SK-N-SH (cell line): ENCODE measurements at regions not wholly inside any gene's neighbourhood (a gene's known extent, or its start where the extent isn't known, plus 50 kb on each side); places are given as distances from the start of the nearest gene placed in this dataset.

Experiments
- CTCF ChIA-PET: fragments of 300-600, 350-600 bp; formaldehyde crosslinking; extraction: SDS; loops from one replicate; lab custom pipeline; 2021; lab: Yijun Ruan, JAX
- POLR2A ChIA-PET: fragments of 350-600 bp; sonication (Branson Sonifier 250); formaldehyde crosslinking; extraction: SDS; loops from one replicate; lab custom pipeline; 2020; ENCODE audit warnings: antibody characterized with exemption, inconsistent platforms; lab: Yijun Ruan, JAX
- DNase-seq: peaks from one replicate; pipeline ENCODE4 v3.0.0; 2012
- H2AFZ ChIP-seq: fragments of 200-600 bp; sonication (generic); 2 replicates; pipeline ENCODE4 v1.8.1; 2016; ENCODE audit warnings: antibody characterized with exemption, mild to moderate bottlenecking, low read depth
- H3F3A ChIP-seq: fragments of 200-600 bp; sonication (generic); replicated peaks from 2 replicates; pipeline ENCODE3; 2016; ENCODE audit warnings: antibody characterized with exemption, mild to moderate bottlenecking; ENCODE audit not compliant: insufficient read depth
- H3K27ac ChIP-seq, 2 experiments: fragments of 200-500 bp in 1 of 2; fragments of 200-600 bp in 1 of 2; sonication (Bioruptor generic) in 1 of 2; sonication (generic), shearing (Covaris generic) in 1 of 2; 2 replicates each; pipeline versions ENCODE4 v1.5.1 to v1.6.1; 2014 to 2016; ENCODE audit warnings: low read depth in 2 of 2, inconsistent platforms in 1 of 2, low read length in 1 of 2, mild to moderate bottlenecking in 1 of 2, mixed read lengths in 1 of 2
- H3K27me3 ChIP-seq: fragments of 200-600 bp; sonication (generic), shearing (Covaris generic); 2 replicates; pipeline ENCODE4 v1.6.1; 2016; ENCODE audit warnings: mixed run types; ENCODE audit not compliant: insufficient read depth
- H3K36me3 ChIP-seq, 2 experiments: fragments of 200-500 bp in 1 of 2; fragments of 200-600 bp in 1 of 2; sonication (Bioruptor generic) in 1 of 2; sonication (generic) in 1 of 2; replicated peaks in 1 of 2; 2 replicates each; pipeline versions ENCODE3 to v1.5.1; 2014 to 2016; ENCODE audit warnings: low read length in 1 of 2, mild to moderate bottlenecking in 1 of 2; ENCODE audit not compliant: insufficient read depth in 2 of 2, control insufficient read depth in 1 of 2
- H3K4me1 ChIP-seq, 2 experiments: fragments of 200-500 bp in 1 of 2; fragments of 200-600 bp in 1 of 2; sonication (Bioruptor generic) in 1 of 2; sonication (generic), shearing (Covaris generic) in 1 of 2; 2 replicates each; pipeline versions ENCODE4 v1.5.1 to v1.6.1; 2014 to 2016; ENCODE audit warnings: low read depth in 1 of 2, low read length in 1 of 2, mixed run types in 1 of 2; ENCODE audit not compliant: insufficient read depth in 2 of 2, control insufficient read depth in 1 of 2
- H3K4me2 ChIP-seq: fragments of 200-600 bp; sonication (generic), shearing (Covaris generic); 2 replicates; pipeline ENCODE4 v1.6.1; 2017; ENCODE audit warnings: mixed run types
- H3K4me3 ChIP-seq, 2 experiments: fragments of 200-500 bp in 1 of 2; fragments of 200-600 bp in 1 of 2; sonication (Bioruptor generic) in 1 of 2; sonication (generic), shearing (Covaris generic) in 1 of 2; 2 replicates each; pipeline versions ENCODE4 v1.5.1 to v1.8.1; 2014 to 2016; ENCODE audit warnings: low read depth in 2 of 2, inconsistent platforms in 1 of 2, low read length in 1 of 2, mild to moderate bottlenecking in 1 of 2, mixed read lengths in 1 of 2, moderate library complexity in 1 of 2
- H3K79me2 ChIP-seq: fragments of 200-600 bp; sonication (generic); 2 replicates; pipeline ENCODE4 v1.8.1; 2017; ENCODE audit warnings: mild to moderate bottlenecking; ENCODE audit not compliant: insufficient read depth
- H3K9ac ChIP-seq: fragments of 200-600 bp; sonication (generic); 2 replicates; pipeline ENCODE4 v1.6.1; 2017; ENCODE audit warnings: mixed run types
- H3K9me2 ChIP-seq: fragments of 200-600 bp; sonication (generic); 2 replicates; pipeline ENCODE4 v1.6.1; 2017; ENCODE audit warnings: mixed run types
- H3K9me3 ChIP-seq: fragments of 200-600 bp; sonication (generic); 2 replicates; pipeline ENCODE4 v1.6.1; 2017; ENCODE audit warnings: mixed run types, mild to moderate bottlenecking, moderate library complexity
- H4K20me1 ChIP-seq: fragments of 200-600 bp; sonication (generic); 2 replicates; pipeline ENCODE4 v1.6.1; 2017; ENCODE audit warnings: mild to moderate bottlenecking, mixed run types; ENCODE audit not compliant: insufficient read depth
- EP300 ChIP-seq, 2 experiments: IDR thresholded peaks; 2 replicates each; pipeline versions ENCODE4 v1.4.0 to v1.6.1; 2012; ENCODE audit warnings: borderline replicate concordance in 1 of 2, low read depth in 1 of 2, low read length in 1 of 2
- FOXM1 ChIP-seq: IDR thresholded peaks from 2 replicates; pipeline ENCODE4 v1.4.0; 2012; ENCODE audit warnings: low read depth, mild to moderate bottlenecking
- IRF3 ChIP-seq: fragments of 150-350 bp; IDR thresholded peaks from 2 replicates; pipeline ENCODE4 v1.6.1; 2016; ENCODE audit warnings: mild to moderate bottlenecking, low read depth, low read length
- POLR2AphosphoS5 ChIP-seq: IDR thresholded peaks from 2 replicates; pipeline ENCODE4 v1.6.1; 2012; ENCODE audit warnings: low read depth, low read length
- SIN3A ChIP-seq: IDR thresholded peaks from 2 replicates; pipeline ENCODE4 v1.6.1; 2012; ENCODE audit warnings: low read depth, mild to moderate bottlenecking, low read length, moderate library complexity, borderline replicate concordance
- TCF12 ChIP-seq: IDR thresholded peaks from 2 replicates; pipeline ENCODE4 v1.4.0; 2012
- USF2 ChIP-seq: fragments of 150-350 bp; IDR thresholded peaks from 2 replicates; pipeline ENCODE4 v1.6.1; 2017; ENCODE audit warnings: antibody characterized with exemption, low read length, low read depth, borderline replicate concordance
- WGBS: methylation state at CpG from one replicate; pipeline ENCODE4 v1.1.6; 2017; ENCODE audit warnings: low lambda C conversion rate; 5-methylcytosine and 5-hydroxymethylcytosine counted together

GRCh38 chr9:78127279-78128225 lies 95.9 kb upstream of the GNAQ start (continued):
- no peak for TF ChIP-seq SIN3A
- no peak for TF ChIP-seq POLR2AphosphoS5
- TF ChIP-seq, all 33 proteins: peak for 0

GRCh38 chr9:78123808-78124207 lies 92.2 kb upstream of the GNAQ start:
- H3K27me3 ChIP-seq, result no peaks in the 10 kb centered on the region
- no peaks in the 10 kb centered on the region for H3K9me3 ChIP-seq
- H3K4me3 ChIP-seq, result no peak overlapping the region
- H3K4me1 ChIP-seq, result no peaks in the 10 kb centered on the region; a peak in 1 of 4 replicates
- H3F3A ChIP-seq, result no peaks in the 10 kb centered on the region
- H2AFZ ChIP-seq, result no peak overlapping the region
- no peaks in the 10 kb centered on the region for H3K36me3 ChIP-seq
- no peaks in the 10 kb centered on the region for H4K20me1 ChIP-seq
- no peak overlapping the region for H3K4me2 ChIP-seq
- WGBS, result 25% methylated on average over 1 of the region's 1 CpG
- no peak overlapping the region for H3K27ac ChIP-seq
- ChIA-PET POLR2A (no interaction called here), CTCF (interaction anchor here (1.7 to 4.9 kb wide), 2 partner anchors 690 to 973 kb away, joined by 4 to 26 read pairs; no protein-coding TSS in a partner anchor)
- no peak overlapping the region for H3K9ac ChIP-seq
- DNase-seq, result no peak
- no peaks in the 10 kb centered on the region for H3K79me2 ChIP-seq
- H3K9me2 ChIP-seq, result no peaks in the 10 kb centered on the region
- TF ChIP-seq FOXM1, result no peak

- no peaks in the 10 kb centered on the region for H4K20me1 ChIP-seq
- H3K9ac ChIP-seq, result no peak overlapping the region
- H3K27ac ChIP-seq, result no peak overlapping the region
- no peaks in the 10 kb centered on the region for H3K27me3 ChIP-seq
- DNase-seq, result no peak
- no peaks in the 10 kb centered on the region for H3K9me3 ChIP-seq
- H3K36me3 ChIP-seq, result no peaks in the 10 kb centered on the region
- WGBS, result 78% methylated on average over 5 of the region's 5 CpGs
- H3F3A ChIP-seq, result no peaks in the 10 kb centered on the region
- H3K4me3 ChIP-seq, result no peak overlapping the region
- no peak overlapping the region for H2AFZ ChIP-seq
- no peaks in the 10 kb centered on the region; a peak in 1 of 4 replicates for H3K4me1 ChIP-seq
- TF ChIP-seq FOXM1 (no peak), IRF3 (no peak), USF2 (no peak), TCF12 (no peak), EP300 (IDR thresholded peaks at IDR 0.05; ENCODE audit: borderline replicate concordance in 1 of 2, low read depth in 1 of 2, low read length in 1 of 2) (no peak)
- no peak overlapping the region for H3K4me2 ChIP-seq
- H3K9me2 ChIP-seq, result no peaks in the 10 kb centered on the region
- ChIA-PET CTCF (interaction anchor here (1.5 to 4.9 kb wide), 4 partner anchors 9 to 689 kb away, joined by 4 to 26 read pairs (median 9); no protein-coding TSS in a partner anchor), POLR2A (no interaction called here)
- H3K79me2 ChIP-seq, result no peaks in the 10 kb centered on the region
Observed at GRCh38 chr9:78122631-78123030, 91.0 kb upstream of the GNAQ start.
